ENCODE measurements at regions not wholly inside any gene's neighbourhood (a gene's known extent, or its start where the extent isn't known, plus 50 kb on each side); places are given as distances from the start of the nearest gene placed in this dataset.

GRCh38 chr15:85942632-85943031 is 137.0 kb upstream of the AGBL1 start:
- Histone ChIP-seq H3K27ac (ENCODE audit: low read depth, low read length) (no peak overlapping the region), H2AFZ (ENCODE audit: low read length, unreplicated experiment) (no peak overlapping the region), H3K4me1 (ENCODE audit: control insufficient read depth, insufficient read depth, low read length, unreplicated experiment) (no peaks in the 10 kb centered on the region), H3K79me2 (ENCODE audit: control insufficient read depth, insufficient read depth, low read length, unreplicated experiment) (no peaks in the 10 kb centered on the region), H3K27me3 (ENCODE audit: insufficient read depth, low read length) (no peaks in the 10 kb centered on the region), H3K4me3 (ENCODE audit: low read depth, low read length) (no peak overlapping the region), H3K36me3 (ENCODE audit: insufficient read depth, low read length) (no peaks in the 10 kb centered on the region)

- no peaks in the 10 kb centered on the region for H3K36me3 ChIP-seq (ENCODE audit: insufficient read depth, low read length)
- H3K27me3 ChIP-seq (ENCODE audit: insufficient read depth, low read length): no peaks in the 10 kb centered on the region
- H3K4me1 ChIP-seq (ENCODE audit: control insufficient read depth, insufficient read depth, low read length, unreplicated experiment): no peaks in the 10 kb centered on the region
- no peaks in the 10 kb centered on the region for H3K79me2 ChIP-seq (ENCODE audit: control insufficient read depth, insufficient read depth, low read length, unreplicated experiment)
- H3K27ac ChIP-seq (ENCODE audit: low read depth, low read length): no peak overlapping the region
- H2AFZ ChIP-seq (ENCODE audit: low read length, unreplicated experiment): no peak overlapping the region
- H3K4me3 ChIP-seq (ENCODE audit: low read depth, low read length): no peak overlapping the region
Observed at GRCh38 chr15:85943151-85943550, 136.5 kb upstream of the AGBL1 start.

- no peaks in the 10 kb centered on the region for H3K27me3 ChIP-seq (ENCODE audit: insufficient read depth, low read length)
- no peaks in the 10 kb centered on the region for H3K4me1 ChIP-seq (ENCODE audit: control insufficient read depth, insufficient read depth, low read length, unreplicated experiment)
- no peaks in the 10 kb centered on the region for H3K79me2 ChIP-seq (ENCODE audit: control insufficient read depth, insufficient read depth, low read length, unreplicated experiment)
- no peaks in the 10 kb centered on the region for H3K36me3 ChIP-seq (ENCODE audit: insufficient read depth, low read length)
- H3K27ac ChIP-seq (ENCODE audit: low read depth, low read length): no peak overlapping the region
- no peak overlapping the region for H3K4me3 ChIP-seq (ENCODE audit: low read depth, low read length)
- no peak overlapping the region for H2AFZ ChIP-seq (ENCODE audit: low read length, unreplicated experiment)
Observed at GRCh38 chr15:85943791-85944190, 135.9 kb upstream of the AGBL1 start.

GRCh38 chr15:85947021-85947420 is 132.7 kb upstream of the AGBL1 start:
- Histone ChIP-seq H3K4me1 (ENCODE audit: control insufficient read depth, insufficient read depth, low read length, unreplicated experiment) (no peaks in the 10 kb centered on the region), H3K27ac (ENCODE audit: low read depth, low read length) (no peak overlapping the region), H3K36me3 (ENCODE audit: insufficient read depth, low read length) (no peaks in the 10 kb centered on the region), H3K4me3 (ENCODE audit: low read depth, low read length) (no peak overlapping the region), H3K27me3 (ENCODE audit: insufficient read depth, low read length) (no peaks in the 10 kb centered on the region), H3K79me2 (ENCODE audit: control insufficient read depth, insufficient read depth, low read length, unreplicated experiment) (no peaks in the 10 kb centered on the region), H2AFZ (ENCODE audit: low read length, unreplicated experiment) (no peak overlapping the region)

- H3K27ac ChIP-seq (ENCODE audit: low read depth, low read length): no peak overlapping the region
- no peak overlapping the region for H3K4me3 ChIP-seq (ENCODE audit: low read depth, low read length)
- no peaks in the 10 kb centered on the region for H3K4me1 ChIP-seq (ENCODE audit: control insufficient read depth, insufficient read depth, low read length, unreplicated experiment)
- no peaks in the 10 kb centered on the region for H3K79me2 ChIP-seq (ENCODE audit: control insufficient read depth, insufficient read depth, low read length, unreplicated experiment)
- no peaks in the 10 kb centered on the region for H3K27me3 ChIP-seq (ENCODE audit: insufficient read depth, low read length)
- H3K36me3 ChIP-seq (ENCODE audit: insufficient read depth, low read length): no peaks in the 10 kb centered on the region
- H2AFZ ChIP-seq (ENCODE audit: low read length, unreplicated experiment): no peak overlapping the region
Observed at GRCh38 chr15:85947936-85948335, 131.7 kb upstream of the AGBL1 start.

- Histone ChIP-seq H3K79me2 (ENCODE audit: control insufficient read depth, insufficient read depth, low read length, unreplicated experiment) (no peaks in the 10 kb centered on the region), H3K27me3 (ENCODE audit: insufficient read depth, low read length) (no peaks in the 10 kb centered on the region), H2AFZ (ENCODE audit: low read length, unreplicated experiment) (no peak overlapping the region), H3K27ac (ENCODE audit: low read depth, low read length) (no peak overlapping the region), H3K4me3 (ENCODE audit: low read depth, low read length) (no peak overlapping the region), H3K36me3 (ENCODE audit: insufficient read depth, low read length) (no peaks in the 10 kb centered on the region), H3K4me1 (ENCODE audit: control insufficient read depth, insufficient read depth, low read length, unreplicated experiment) (no peaks in the 10 kb centered on the region)
Observed at GRCh38 chr15:85950101-85950500, 129.6 kb upstream of the AGBL1 start.

- Histone ChIP-seq H3K4me3 (ENCODE audit: low read depth, low read length) (no peak overlapping the region), H2AFZ (ENCODE audit: low read length, unreplicated experiment) (no peak overlapping the region), H3K27me3 (ENCODE audit: insufficient read depth, low read length) (no peaks in the 10 kb centered on the region), H3K4me1 (ENCODE audit: control insufficient read depth, insufficient read depth, low read length, unreplicated experiment) (no peaks in the 10 kb centered on the region), H3K36me3 (ENCODE audit: insufficient read depth, low read length) (no peaks in the 10 kb centered on the region), H3K79me2 (ENCODE audit: control insufficient read depth, insufficient read depth, low read length, unreplicated experiment) (no peaks in the 10 kb centered on the region), H3K27ac (ENCODE audit: low read depth, low read length) (no peak overlapping the region)
Observed at GRCh38 chr15:85954586-85954985, 125.1 kb upstream of the AGBL1 start.

- Histone ChIP-seq H3K27me3 (ENCODE audit: insufficient read depth, low read length) (no peaks in the 10 kb centered on the region), H3K4me1 (ENCODE audit: control insufficient read depth, insufficient read depth, low read length, unreplicated experiment) (no peaks in the 10 kb centered on the region), H3K36me3 (ENCODE audit: insufficient read depth, low read length) (no peaks in the 10 kb centered on the region), H2AFZ (ENCODE audit: low read length, unreplicated experiment) (no peak overlapping the region), H3K4me3 (ENCODE audit: low read depth, low read length) (no peak overlapping the region), H3K27ac (ENCODE audit: low read depth, low read length) (no peak overlapping the region), H3K79me2 (ENCODE audit: control insufficient read depth, insufficient read depth, low read length, unreplicated experiment) (no peaks in the 10 kb centered on the region)
Observed at GRCh38 chr15:85955501-85956391, 123.9 kb upstream of the AGBL1 start.

GRCh38 chr15:85956532-85957275 is 123.0 kb upstream of the AGBL1 start:
- Histone ChIP-seq H3K4me1 (ENCODE audit: control insufficient read depth, insufficient read depth, low read length, unreplicated experiment) (no peaks in the 10 kb centered on the region), H3K4me3 (ENCODE audit: low read depth, low read length) (no peak overlapping the region), H2AFZ (ENCODE audit: low read length, unreplicated experiment) (no peak overlapping the region), H3K27ac (ENCODE audit: low read depth, low read length) (no peak overlapping the region), H3K36me3 (ENCODE audit: insufficient read depth, low read length) (no peaks in the 10 kb centered on the region), H3K27me3 (ENCODE audit: insufficient read depth, low read length) (no peaks in the 10 kb centered on the region), H3K79me2 (ENCODE audit: control insufficient read depth, insufficient read depth, low read length, unreplicated experiment) (no peaks in the 10 kb centered on the region)

GRCh38 chr15:85959611-85960010 is 120.1 kb upstream of the AGBL1 start:
- Histone ChIP-seq H3K79me2 (ENCODE audit: control insufficient read depth, insufficient read depth, low read length, unreplicated experiment) (no peaks in the 10 kb centered on the region), H3K4me1 (ENCODE audit: control insufficient read depth, insufficient read depth, low read length, unreplicated experiment) (no peaks in the 10 kb centered on the region), H3K36me3 (ENCODE audit: insufficient read depth, low read length) (no peaks in the 10 kb centered on the region), H3K4me3 (ENCODE audit: low read depth, low read length) (no peak overlapping the region), H2AFZ (ENCODE audit: low read length, unreplicated experiment) (no peak overlapping the region), H3K27ac (ENCODE audit: low read depth, low read length) (no peak overlapping the region), H3K27me3 (ENCODE audit: insufficient read depth, low read length) (no peaks in the 10 kb centered on the region)

GRCh38 chr15:85960381-85960780 is 119.3 kb upstream of the AGBL1 start:
- Histone ChIP-seq H3K27ac (ENCODE audit: low read depth, low read length) (no peak overlapping the region), H2AFZ (ENCODE audit: low read length, unreplicated experiment) (no peak overlapping the region), H3K79me2 (ENCODE audit: control insufficient read depth, insufficient read depth, low read length, unreplicated experiment) (no peaks in the 10 kb centered on the region), H3K36me3 (ENCODE audit: insufficient read depth, low read length) (no peaks in the 10 kb centered on the region), H3K27me3 (ENCODE audit: insufficient read depth, low read length) (no peaks in the 10 kb centered on the region), H3K4me3 (ENCODE audit: low read depth, low read length) (no peak overlapping the region), H3K4me1 (ENCODE audit: control insufficient read depth, insufficient read depth, low read length, unreplicated experiment) (no peaks in the 10 kb centered on the region)
